ENCODE measurements at regions not wholly inside any gene's neighbourhood (a gene's known extent, or its start where the extent isn't known, plus 50 kb on each side); places are given as distances from the start of the nearest gene placed in this dataset.

DNA sequence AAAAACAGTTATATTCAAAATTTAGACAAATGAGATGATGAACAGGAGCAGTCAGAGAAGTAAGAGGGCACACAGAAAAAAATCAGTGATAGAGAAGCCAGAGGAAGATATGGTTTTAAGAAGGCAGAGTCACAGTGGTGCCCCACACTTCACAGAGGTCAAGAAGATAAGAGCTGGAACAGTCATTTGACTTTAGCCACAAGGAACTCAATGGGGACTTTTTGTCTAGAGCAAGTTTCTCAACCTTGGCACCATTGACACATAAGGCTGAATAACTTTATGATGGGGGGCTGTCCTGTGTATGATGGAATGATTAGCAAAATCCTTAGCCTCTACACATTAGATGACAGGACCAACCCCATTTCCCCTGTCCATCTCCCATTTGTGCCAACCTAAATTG is 172.8 kb upstream of the PLEKHG7 start:
- H3K27me3 ChIP-seq (ENCODE audit: control insufficient read depth in 1 of 2, insufficient read depth in 2 of 2, low read length in 1 of 2): no peaks in the 10 kb centered on the region
- no peak overlapping the region for H3K4me3 ChIP-seq (ENCODE audit: low read length in 2 of 2)
- H3K9me3 ChIP-seq (ENCODE audit: control insufficient read depth, low read length): no peaks in the 10 kb centered on the region
- ATAC-seq (ENCODE audit: low FRiP score) (no peak), DNase-seq (no peak)
- H3K4me1 ChIP-seq (ENCODE audit: control insufficient read depth in 1 of 2, insufficient read depth in 2 of 2, low read length in 2 of 2): no peaks in the 10 kb centered on the region
- no peak overlapping the region for H3K27ac ChIP-seq (ENCODE audit: low read depth in 1 of 2, low read length in 2 of 2)
- intact Hi-C loops (cut with DNase I): no loop called here
- no peaks in the 10 kb centered on the region for H3K36me3 ChIP-seq (ENCODE audit: control insufficient read depth in 1 of 2, insufficient read depth in 2 of 2, low read length in 1 of 2)

DNA sequence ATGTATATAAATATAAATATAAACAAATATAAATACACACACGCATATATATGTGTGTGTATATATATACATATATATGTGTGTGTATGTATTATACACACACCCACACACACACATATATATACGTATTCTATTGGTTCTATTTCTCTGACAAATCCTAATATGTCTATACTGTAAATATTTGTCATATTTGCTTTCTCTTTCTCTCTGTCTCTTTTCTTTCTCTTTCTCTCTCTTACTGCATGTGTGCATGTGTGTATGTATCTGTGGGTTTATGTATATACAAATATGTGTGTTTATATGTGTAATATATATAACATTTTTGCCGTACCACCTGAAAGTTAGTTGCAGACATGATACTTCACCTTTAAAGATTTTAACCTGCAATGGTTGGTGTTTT is 174.2 kb upstream of the PLEKHG7 start:
- no peaks in the 10 kb centered on the region for H3K9me3 ChIP-seq (ENCODE audit: control insufficient read depth, low read length)
- H3K27me3 ChIP-seq (ENCODE audit: control insufficient read depth in 1 of 2, insufficient read depth in 2 of 2, low read length in 1 of 2): no peaks in the 10 kb centered on the region
- 94% methylated on average over 3 of the region's 3 CpGs for WGBS, 2 donors
- intact Hi-C loops (cut with DNase I): no loop called here
- H3K4me1 ChIP-seq (ENCODE audit: control insufficient read depth in 1 of 2, insufficient read depth in 2 of 2, low read length in 2 of 2): no peaks in the 10 kb centered on the region
- no peak for DNase-seq
- ATAC-seq (ENCODE audit: low FRiP score): no peak
- H3K4me3 ChIP-seq (ENCODE audit: low read length in 2 of 2): no peak overlapping the region
- no peaks in the 10 kb centered on the region for H3K36me3 ChIP-seq (ENCODE audit: control insufficient read depth in 1 of 2, insufficient read depth in 2 of 2, low read length in 1 of 2)
- H3K27ac ChIP-seq (ENCODE audit: low read depth in 1 of 2, low read length in 2 of 2): no peak overlapping the region

DNA sequence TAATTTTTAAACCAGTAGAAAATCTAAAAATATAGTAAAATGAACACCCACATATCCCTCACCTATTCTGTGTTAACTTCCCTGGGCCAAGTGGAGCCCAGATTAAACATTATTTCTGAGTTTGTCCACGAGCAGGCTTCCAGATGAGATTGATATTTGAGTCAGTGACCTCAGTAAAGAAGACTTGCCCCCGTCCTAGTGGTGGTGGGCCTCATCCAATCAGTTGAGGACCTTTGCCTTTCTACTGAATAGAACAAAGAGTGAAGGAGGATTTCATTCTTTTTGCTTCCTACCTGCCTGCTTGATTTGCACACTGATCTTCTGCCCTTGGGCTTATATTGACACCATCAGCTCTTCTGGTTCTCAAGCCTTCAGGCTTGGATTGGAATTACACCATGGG is 174.7 kb upstream of the PLEKHG7 start:
- ATAC-seq (ENCODE audit: low FRiP score) (no peak), DNase-seq (no peak)
- Histone ChIP-seq H3K27me3 (ENCODE audit: control insufficient read depth in 1 of 2, insufficient read depth in 2 of 2, low read length in 1 of 2) (no peaks in the 10 kb centered on the region), H3K4me3 (ENCODE audit: low read length in 2 of 2) (no peak overlapping the region), H3K27ac (ENCODE audit: low read depth in 1 of 2, low read length in 2 of 2) (no peak overlapping the region), H3K36me3 (ENCODE audit: control insufficient read depth in 1 of 2, insufficient read depth in 2 of 2, low read length in 1 of 2) (no peaks in the 10 kb centered on the region), H3K4me1 (ENCODE audit: control insufficient read depth in 1 of 2, insufficient read depth in 2 of 2, low read length in 2 of 2) (no peaks in the 10 kb centered on the region), H3K9me3 (ENCODE audit: control insufficient read depth, low read length) (no peaks in the 10 kb centered on the region)
- WGBS, 2 donors: 83 to 86% methylated on average over 2 of the region's 2 CpGs
- intact Hi-C loops (cut with DNase I): no loop called here

GRCh38 chr12:92524489-92524888 is 178.3 kb upstream of the PLEKHG7 start:
- WGBS, 2 donors: 92 to 95% methylated on average over 4 of the region's 4 CpGs
- H3K36me3 ChIP-seq (ENCODE audit: control insufficient read depth in 1 of 2, insufficient read depth in 2 of 2, low read length in 1 of 2): no peaks in the 10 kb centered on the region
- no peak overlapping the region for H3K4me3 ChIP-seq (ENCODE audit: low read length in 2 of 2)
- intact Hi-C loops (cut with DNase I): no loop called here
- DNase-seq (no peak), ATAC-seq (ENCODE audit: low FRiP score) (no peak)
- no peaks in the 10 kb centered on the region for H3K4me1 ChIP-seq (ENCODE audit: control insufficient read depth in 1 of 2, insufficient read depth in 2 of 2, low read length in 2 of 2)
- no peaks in the 10 kb centered on the region for H3K9me3 ChIP-seq (ENCODE audit: control insufficient read depth, low read length)
- H3K27ac ChIP-seq (ENCODE audit: low read depth in 1 of 2, low read length in 2 of 2): no peak overlapping the region
- H3K27me3 ChIP-seq (ENCODE audit: control insufficient read depth in 1 of 2, insufficient read depth in 2 of 2, low read length in 1 of 2): no peaks in the 10 kb centered on the region

- Histone ChIP-seq H3K27me3 (ENCODE audit: control insufficient read depth in 1 of 2, insufficient read depth in 2 of 2, low read length in 1 of 2) (no peaks in the 10 kb centered on the region), H3K36me3 (ENCODE audit: control insufficient read depth in 1 of 2, insufficient read depth in 2 of 2, low read length in 1 of 2) (no peaks in the 10 kb centered on the region), H3K27ac (ENCODE audit: low read depth in 1 of 2, low read length in 2 of 2) (no peak overlapping the region), H3K4me3 (ENCODE audit: low read length in 2 of 2) (no peak overlapping the region), H3K4me1 (ENCODE audit: control insufficient read depth in 1 of 2, insufficient read depth in 2 of 2, low read length in 2 of 2) (no peaks in the 10 kb centered on the region), H3K9me3 (ENCODE audit: control insufficient read depth, low read length) (no peaks in the 10 kb centered on the region)
- intact Hi-C loops (cut with DNase I): no loop called here
- DNase-seq (no peak), ATAC-seq (ENCODE audit: low FRiP score) (no peak)
These were observed 182.3 kb upstream of the PLEKHG7 start for GRCh38 chr12:92520511-92520910.

GRCh38 chr12:92519284-92519683 is 183.5 kb upstream of the PLEKHG7 start:
- ATAC-seq (ENCODE audit: low FRiP score): no peak
- WGBS, 2 donors: 96 to 97% methylated on average over 1 of the region's 1 CpG
- no peak for DNase-seq
- H3K27me3 ChIP-seq (ENCODE audit: control insufficient read depth in 1 of 2, insufficient read depth in 2 of 2, low read length in 1 of 2): no peaks in the 10 kb centered on the region
- no peak overlapping the region for H3K27ac ChIP-seq (ENCODE audit: low read depth in 1 of 2, low read length in 2 of 2)
- no peaks in the 10 kb centered on the region for H3K36me3 ChIP-seq (ENCODE audit: control insufficient read depth in 1 of 2, insufficient read depth in 2 of 2, low read length in 1 of 2)
- no peaks in the 10 kb centered on the region for H3K9me3 ChIP-seq (ENCODE audit: control insufficient read depth, low read length)
- intact Hi-C loops (cut with DNase I): no loop called here
- H3K4me1 ChIP-seq (ENCODE audit: control insufficient read depth in 1 of 2, insufficient read depth in 2 of 2, low read length in 2 of 2): no peaks in the 10 kb centered on the region
- H3K4me3 ChIP-seq (ENCODE audit: low read length in 2 of 2): no peak overlapping the region

DNA sequence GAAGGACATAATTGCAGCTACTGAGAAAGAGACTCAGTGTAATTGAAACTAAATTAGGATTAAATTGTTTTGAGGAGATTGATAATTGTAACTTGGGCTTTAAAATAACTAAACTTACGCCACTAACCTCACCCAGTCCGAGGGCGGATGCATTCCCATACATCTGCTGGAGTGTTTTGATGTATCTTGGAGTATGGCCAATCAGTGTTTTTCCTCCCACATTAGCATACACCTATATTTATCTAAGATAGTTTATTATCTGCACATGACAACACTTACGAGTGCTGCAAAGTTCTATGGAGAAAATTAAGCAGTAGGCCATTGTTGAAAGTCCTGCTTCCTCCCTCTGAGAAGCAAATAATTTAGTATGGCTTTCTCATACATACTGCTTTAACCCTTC is 184.7 kb upstream of the PLEKHG7 start:
- no peaks in the 10 kb centered on the region for H3K9me3 ChIP-seq (ENCODE audit: control insufficient read depth, low read length)
- intact Hi-C loops (cut with DNase I): no loop called here
- H3K4me3 ChIP-seq (ENCODE audit: low read length in 2 of 2): no peak overlapping the region
- DNase-seq (no peak), ATAC-seq (ENCODE audit: low FRiP score) (no peak)
- H3K4me1 ChIP-seq (ENCODE audit: control insufficient read depth in 1 of 2, insufficient read depth in 2 of 2, low read length in 2 of 2): no peaks in the 10 kb centered on the region
- WGBS, 2 donors: 90% methylated on average over 4 of the region's 4 CpGs
- no peaks in the 10 kb centered on the region for H3K36me3 ChIP-seq (ENCODE audit: control insufficient read depth in 1 of 2, insufficient read depth in 2 of 2, low read length in 1 of 2)
- no peak overlapping the region for H3K27ac ChIP-seq (ENCODE audit: low read depth in 1 of 2, low read length in 2 of 2)
- H3K27me3 ChIP-seq (ENCODE audit: control insufficient read depth in 1 of 2, insufficient read depth in 2 of 2, low read length in 1 of 2): no peaks in the 10 kb centered on the region

DNA sequence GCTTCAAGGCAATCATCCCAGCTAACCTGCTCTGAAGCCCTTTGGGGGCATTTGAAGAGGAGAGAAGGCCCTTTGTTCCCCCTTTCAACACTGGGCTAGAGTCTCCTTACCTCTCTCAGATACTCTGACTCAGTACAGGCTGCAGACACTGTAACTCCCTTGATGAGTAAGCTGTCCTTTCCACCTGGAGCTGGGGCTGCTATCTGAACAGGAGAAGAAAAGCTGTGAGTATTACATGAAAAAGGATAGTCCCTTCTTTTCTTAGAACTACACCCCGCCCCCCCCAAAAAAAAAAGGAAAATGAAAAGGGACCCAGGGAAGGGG is 186.6 kb upstream of the PLEKHG7 start:
- Histone ChIP-seq H3K27me3 (ENCODE audit: control insufficient read depth in 1 of 2, insufficient read depth in 2 of 2, low read length in 1 of 2) (no peaks in the 10 kb centered on the region), H3K36me3 (ENCODE audit: control insufficient read depth in 1 of 2, insufficient read depth in 2 of 2, low read length in 1 of 2) (no peaks in the 10 kb centered on the region), H3K4me1 (ENCODE audit: control insufficient read depth in 1 of 2, insufficient read depth in 2 of 2, low read length in 2 of 2) (peaks cover 0 to 5% of the 10 kb centered on the region in 2 donors), H3K27ac (ENCODE audit: low read depth in 1 of 2, low read length in 2 of 2) (no peak overlapping the region), H3K9me3 (ENCODE audit: control insufficient read depth, low read length) (no peaks in the 10 kb centered on the region), H3K4me3 (ENCODE audit: low read length in 2 of 2) (no peak overlapping the region)
- WGBS, 2 donors: 60 to 73% methylated on average over 1 of the region's 1 CpG
- no peak for DNase-seq
- intact Hi-C loops (cut with DNase I): no loop called here
- no peak for ATAC-seq (ENCODE audit: low FRiP score)

DNA sequence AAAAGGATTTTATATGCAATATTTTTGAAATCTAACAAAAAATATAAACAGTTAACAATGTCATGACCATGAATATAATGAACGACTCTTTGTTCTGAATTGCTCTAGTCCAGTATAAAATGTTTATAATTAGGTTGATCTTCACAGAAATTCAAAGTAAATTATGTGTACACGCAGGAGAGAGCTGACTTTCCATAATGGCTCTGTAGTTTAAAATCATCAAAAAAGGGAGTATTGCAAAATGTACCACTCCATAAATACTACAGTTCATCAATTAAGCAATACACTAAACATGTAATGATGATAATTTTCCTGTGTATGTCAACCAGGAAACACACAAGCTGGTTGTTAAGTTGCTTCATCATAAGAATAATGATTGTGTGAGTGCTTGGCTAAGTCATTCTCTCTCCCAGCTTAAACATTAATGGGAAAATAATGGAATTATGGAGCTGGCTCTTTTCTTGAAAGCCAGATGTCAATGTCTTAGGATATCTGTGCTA is 189.5 kb upstream of the PLEKHG7 start:
- intact Hi-C loops (cut with DNase I): loop anchor here in 1 of 2 donors (5.0 kb wide), 1 partner anchor 39 kb away; no protein-coding TSS in a partner anchor
- Histone ChIP-seq H3K4me1 (ENCODE audit: control insufficient read depth in 1 of 2, insufficient read depth in 2 of 2, low read length in 2 of 2) (peaks cover 0 to 5% of the 10 kb centered on the region in 2 donors), H3K36me3 (ENCODE audit: control insufficient read depth in 1 of 2, insufficient read depth in 2 of 2, low read length in 1 of 2) (no peaks in the 10 kb centered on the region), H3K27ac (ENCODE audit: low read depth in 1 of 2, low read length in 2 of 2) (no peak overlapping the region), H3K9me3 (ENCODE audit: control insufficient read depth, low read length) (no peaks in the 10 kb centered on the region), H3K27me3 (ENCODE audit: control insufficient read depth in 1 of 2, insufficient read depth in 2 of 2, low read length in 1 of 2) (no peaks in the 10 kb centered on the region), H3K4me3 (ENCODE audit: low read length in 2 of 2) (no peak overlapping the region)
- no peak for ATAC-seq (ENCODE audit: low FRiP score)
- no peak for DNase-seq
- 96 to 97% methylated on average over 2 of the region's 2 CpGs for WGBS, 2 donors
